GM04503 (cell line): ENCODE measurements at regions not wholly inside any gene's neighbourhood (a gene's known extent, or its start where the extent isn't known, plus 50 kb on each side); places are given as distances from the start of the nearest gene placed in this dataset.
A peak's percentile ranks its signal among the peaks of the same experiment; 100 is the strongest.
"Not testable (repeated sequence)": the region's sequence is repeated elsewhere in the genome, so short reads cannot be mapped to it uniquely, and the experiment has no call there.

Experiments
- DNase-seq: peaks from one replicate; pipeline ENCODE4 v3.0.0-alpha.2; 2012; ENCODE audit warnings: low read depth

GRCh38 chr2:122070241-122070731 lies 314.8 kb downstream of the TSN start:
- no peak for DNase-seq

DNA sequence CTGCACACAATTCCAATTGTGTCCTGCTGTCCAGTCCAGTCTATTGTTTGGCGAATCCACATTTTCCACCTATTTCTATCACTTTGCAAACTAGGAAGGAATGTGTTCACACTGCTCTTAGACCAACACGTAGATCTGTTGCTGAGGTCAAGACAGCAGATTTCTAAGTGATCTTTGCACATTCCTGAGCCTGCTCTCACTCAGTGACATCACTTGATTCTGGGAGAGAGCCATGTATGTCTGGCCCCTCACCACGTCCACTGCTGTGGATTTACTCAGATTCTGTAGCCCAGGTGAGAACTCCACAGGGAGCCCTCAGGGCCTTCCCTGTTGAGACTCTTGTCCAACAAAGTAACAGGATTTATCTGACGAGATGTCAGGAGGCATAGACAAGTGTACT lies 317.2 kb downstream of the TSN start:
- DNase-seq = peak; percentile 8

- no peak for DNase-seq
Observed at GRCh38 chr2:122074201-122074600, 318.8 kb downstream of the TSN start.

DNA sequence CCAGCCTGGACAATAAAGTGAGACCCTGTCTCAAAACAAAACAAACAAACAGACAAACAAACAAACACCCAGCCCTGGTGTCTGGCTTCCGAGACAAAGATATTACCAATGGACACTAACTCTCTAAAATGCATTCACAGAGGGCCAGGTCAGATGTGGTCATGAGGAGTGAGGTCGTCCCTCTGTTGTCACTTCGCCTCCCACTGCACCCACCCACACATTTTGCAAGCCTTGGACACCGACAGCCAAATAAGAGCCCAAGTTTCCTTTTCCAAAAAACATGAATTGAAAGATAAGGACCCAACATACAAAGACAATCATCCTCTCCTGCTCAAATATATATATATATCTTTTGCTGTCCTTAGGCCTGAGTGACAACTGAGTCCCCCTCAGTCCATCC lies 319.9 kb downstream of the TSN start:
- no peak for DNase-seq

DNA sequence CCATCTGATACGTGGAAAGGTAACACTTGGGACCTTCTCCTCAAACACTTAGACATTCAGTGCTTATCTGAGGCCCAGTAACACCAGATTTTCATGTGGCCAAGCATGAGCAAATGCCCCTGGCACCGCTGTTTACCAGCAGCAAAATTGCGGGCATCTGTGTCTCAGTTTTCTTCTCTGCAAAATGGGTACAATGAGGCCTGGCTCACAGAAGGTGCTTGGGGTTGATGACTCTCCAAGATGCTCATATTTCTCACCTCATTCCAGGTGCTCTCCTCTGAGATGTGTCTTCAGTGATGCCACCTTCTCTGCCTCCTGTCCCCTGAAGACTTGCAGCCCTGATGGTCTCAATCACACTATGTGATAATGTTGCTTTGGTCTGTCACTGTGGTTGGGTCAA lies 321.7 kb downstream of the TSN start:
- no peak for DNase-seq

DNA sequence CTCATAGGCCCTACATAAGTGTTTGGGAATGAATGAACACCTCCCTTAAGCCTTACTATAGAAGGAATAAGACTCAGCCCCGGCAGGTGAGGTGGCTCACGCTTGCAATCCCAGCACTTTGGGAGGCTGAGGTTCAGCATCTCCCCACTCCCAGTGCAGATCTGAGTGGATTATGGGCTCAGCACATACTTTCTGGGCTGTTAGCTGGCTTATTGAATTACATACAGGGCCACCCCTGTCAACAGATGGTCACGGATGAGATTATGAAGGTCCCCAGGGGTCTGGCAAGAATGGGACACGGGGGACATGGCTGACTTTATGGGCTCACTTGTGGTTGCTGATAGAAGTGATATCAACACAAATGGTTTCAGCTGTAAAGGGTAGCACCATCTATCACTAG lies 322.3 kb downstream of the TSN start:
- DNase-seq = no peak

DNA sequence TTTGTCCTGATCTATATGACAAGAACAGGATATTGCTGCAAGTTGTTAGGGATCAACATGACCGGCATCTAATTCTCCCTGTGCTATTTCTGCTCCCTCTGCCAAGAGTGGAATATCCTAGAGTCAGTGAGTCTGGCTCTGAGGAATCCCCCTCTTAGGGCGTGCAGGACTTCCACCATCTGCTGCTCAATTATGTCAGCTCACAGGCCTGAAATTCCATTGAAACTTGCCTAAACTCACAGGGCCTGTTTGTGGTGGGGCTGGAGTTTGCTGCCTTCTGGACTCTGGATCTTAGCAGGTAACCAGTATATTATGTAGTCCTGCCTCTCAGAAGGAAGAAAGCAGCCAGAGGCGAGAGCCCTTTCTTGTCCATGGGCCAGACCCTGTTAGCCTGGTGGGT lies 323.0 kb downstream of the TSN start:
- DNase-seq = no peak

- DNase-seq = no peak
Observed at GRCh38 chr2:122079844-122080243, 324.4 kb downstream of the TSN start.

- DNase-seq = no peak
Observed at GRCh38 chr2:122080316-122080715, 324.9 kb downstream of the TSN start.

- DNase-seq = no peak
Observed at GRCh38 chr2:122080871-122081270, 325.4 kb downstream of the TSN start.

GRCh38 chr2:122081751-122082150 lies 326.3 kb downstream of the TSN start:
- no peak for DNase-seq

DNA sequence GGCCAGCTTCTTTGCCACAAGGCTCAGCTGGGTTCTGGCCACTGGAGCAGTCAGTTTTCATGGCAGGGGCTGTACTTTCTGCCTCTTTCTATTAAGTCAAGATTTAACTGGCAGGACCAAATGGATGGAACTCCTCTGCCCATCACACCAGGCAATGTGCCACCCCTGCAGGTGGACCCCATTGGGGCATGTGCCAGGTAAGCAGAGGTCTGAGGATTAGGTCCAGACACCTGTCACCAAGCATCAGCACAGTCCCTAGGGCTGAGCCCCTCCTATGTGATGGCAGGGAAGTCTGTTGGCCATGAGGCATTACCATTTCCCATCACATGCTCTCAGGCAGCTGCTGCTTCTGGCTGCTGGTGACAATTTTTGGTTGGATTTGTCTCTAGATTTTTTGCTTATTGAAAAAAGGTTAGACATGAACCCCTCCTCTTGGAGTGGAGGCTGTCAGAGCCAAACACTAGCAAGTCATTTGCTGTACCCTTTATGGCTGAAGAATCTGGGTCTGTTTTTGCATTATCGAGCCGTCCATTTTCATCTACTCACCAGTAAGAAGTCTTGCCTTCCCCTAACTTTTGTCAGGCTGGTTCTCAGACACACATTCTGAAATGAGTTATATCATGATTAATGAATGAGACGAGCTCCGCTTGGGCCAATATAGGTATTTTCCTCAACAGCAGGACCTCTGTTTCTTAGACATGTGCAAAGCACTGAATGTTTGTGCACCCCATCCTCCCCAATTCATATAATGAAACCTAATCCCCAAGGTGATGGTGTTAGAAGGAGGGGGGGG lies 328.0 kb downstream of the TSN start:
- DNase-seq = no peak

GRCh38 chr2:122085672-122086071 lies 330.2 kb downstream of the TSN start:
- not testable (repeated sequence) for DNase-seq

GRCh38 chr2:122094557-122094956 lies 339.1 kb downstream of the TSN start:
- no peak for DNase-seq

DNA sequence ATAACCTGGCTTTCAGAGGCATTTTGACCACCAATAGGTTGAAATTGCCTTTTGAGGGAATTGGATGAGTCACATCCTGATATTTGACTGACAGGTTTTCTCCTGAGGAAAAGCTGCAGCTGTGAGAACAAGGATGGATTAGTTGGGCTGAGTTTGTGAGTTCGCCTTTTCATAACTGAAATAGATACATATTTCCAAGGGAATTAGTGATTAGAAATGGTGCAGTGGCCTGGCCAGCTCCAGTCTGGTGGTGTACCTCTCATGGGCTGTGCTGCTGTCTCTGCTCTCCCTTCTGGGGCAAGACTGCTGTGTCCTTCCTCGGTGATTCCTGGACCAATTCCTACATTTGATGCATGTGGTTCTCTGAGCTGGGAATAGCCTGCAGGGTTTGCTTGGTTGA lies 341.3 kb downstream of the TSN start:
- no peak for DNase-seq

DNA sequence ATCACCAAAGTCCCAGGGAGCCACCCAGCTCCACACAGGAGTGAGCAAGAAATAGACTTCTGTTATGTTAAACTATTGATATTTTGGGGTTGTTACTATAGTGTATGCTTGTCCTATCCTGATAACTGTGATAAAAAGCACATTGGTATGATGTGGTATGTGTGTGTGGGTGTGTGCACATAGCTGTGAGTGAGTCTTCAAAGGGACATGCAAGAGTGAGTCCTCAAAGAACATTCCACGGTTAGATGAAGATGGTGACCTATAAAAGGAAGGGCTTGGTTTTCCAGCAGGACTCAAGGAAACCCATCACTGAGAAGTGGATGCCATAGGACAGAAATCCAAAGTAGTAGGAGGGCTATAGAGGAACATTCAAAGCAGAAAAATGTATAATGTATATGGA lies 342.9 kb downstream of the TSN start:
- no peak for DNase-seq

DNA sequence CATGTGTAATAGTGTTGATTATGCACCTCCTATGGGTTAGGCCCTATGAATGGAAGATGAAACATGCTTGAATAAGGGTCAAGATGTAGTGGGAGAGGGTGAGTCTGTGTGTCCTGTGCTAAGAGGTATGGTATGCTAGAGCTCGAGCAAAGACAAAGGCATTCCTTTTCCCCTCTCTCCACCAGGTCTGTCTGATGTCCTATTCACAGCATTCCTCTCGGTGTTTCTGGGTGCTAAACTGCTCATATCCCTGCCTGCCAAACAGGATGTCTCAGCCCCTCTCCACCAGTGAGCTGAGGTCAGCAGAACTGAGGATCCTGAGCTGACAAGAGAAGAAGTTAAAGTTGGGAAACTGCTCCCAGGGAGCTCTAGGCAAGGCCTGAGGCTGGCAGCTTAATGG lies 344.9 kb downstream of the TSN start:
- no peak for DNase-seq

GRCh38 chr2:122100756-122101155 lies 345.3 kb downstream of the TSN start:
- no peak for DNase-seq

GRCh38 chr2:122101319-122101718 lies 345.9 kb downstream of the TSN start:
- no peak for DNase-seq

- DNase-seq = no peak
Observed at GRCh38 chr2:122105171-122105876, 349.9 kb downstream of the TSN start.

- DNase-seq = no peak
Observed at GRCh38 chr2:122105877-122106206, 350.4 kb downstream of the TSN start.

GRCh38 chr2:122108186-122108585 lies 352.7 kb downstream of the TSN start:
- no peak for DNase-seq

DNA sequence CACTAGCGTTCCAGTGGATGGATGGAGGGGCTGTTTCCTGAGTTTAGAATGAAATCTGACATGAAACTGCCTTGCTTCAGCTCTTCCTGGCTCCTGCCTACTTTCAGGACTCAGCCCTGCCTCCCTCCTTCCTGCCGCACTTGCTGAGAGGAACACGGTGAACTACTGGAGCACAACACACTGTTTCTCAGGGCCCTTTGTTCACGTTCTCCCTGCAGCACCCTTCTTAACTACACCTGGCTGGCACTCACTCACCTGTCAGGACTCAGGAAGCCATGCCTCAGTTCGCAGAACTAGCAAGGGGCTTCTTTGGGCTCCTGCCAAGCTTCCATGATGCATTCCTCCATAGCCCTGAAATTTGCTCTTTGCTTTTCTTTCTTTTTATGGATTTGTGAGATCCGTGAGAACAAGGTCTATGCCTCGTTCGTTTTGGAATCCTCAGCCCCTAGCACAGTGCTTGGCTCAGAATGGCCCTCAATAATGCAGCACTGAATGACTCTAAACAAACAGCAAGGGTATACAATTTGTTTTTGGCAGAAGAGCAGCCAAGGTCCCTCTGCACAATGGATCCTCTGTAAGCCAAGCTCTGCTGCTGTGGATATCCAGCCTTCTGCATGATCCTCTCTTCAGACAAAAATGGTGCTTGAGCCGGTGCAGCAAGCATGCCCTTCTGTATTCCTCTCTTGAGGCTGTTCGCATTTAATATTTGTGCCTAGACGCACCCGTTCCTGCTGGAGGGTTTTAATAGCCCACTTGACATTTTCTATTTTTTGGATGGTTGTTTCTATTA lies 357.0 kb downstream of the TSN start:
- DNase-seq = no peak
